PFSK-1 (cell line): ENCODE measurements at regions not wholly inside any gene's neighbourhood (a gene's known extent, or its start where the extent isn't known, plus 50 kb on each side); places are given as distances from the start of the nearest gene placed in this dataset.

Experiments
- FOXP2 ChIP-seq: optimal IDR thresholded peaks from 2 replicates; pipeline ENCODE3; 2011; ENCODE audit warnings: borderline replicate concordance, control low read depth, inconsistent platforms; ENCODE audit not compliant: insufficient read depth; ENCODE audit errors: extremely low read length, extremely low read depth
- POLR2AphosphoS5 ChIP-seq: IDR thresholded peaks from 2 replicates; pipeline ENCODE4 v1.6.1; 2012; ENCODE audit warnings: low read depth, mild to moderate bottlenecking, control low read depth, low read length, moderate library complexity
- SIN3A ChIP-seq: IDR thresholded peaks from 2 replicates; pipeline ENCODE4 v1.6.1; 2012; ENCODE audit warnings: mild to moderate bottlenecking, low read length, moderate library complexity, borderline replicate concordance; ENCODE audit not compliant: insufficient read depth
- TAF1 ChIP-seq: IDR thresholded peaks from 2 replicates; pipeline ENCODE4 v1.6.1; 2012; ENCODE audit warnings: low read length, control low read depth, borderline replicate concordance; ENCODE audit not compliant: insufficient read depth
- TF ChIP-seq, protein P1 (sequence below), 2 experiments: IDR thresholded peaks; 2 replicates each; pipeline versions ENCODE4 v1.6.1 to v1.8.0; 2011 to 2012; ENCODE audit warnings: low read depth in 2 of 2, low read length in 2 of 2, control low read depth in 1 of 2, inconsistent platforms in 1 of 2, mild to moderate bottlenecking in 1 of 2, moderate library complexity in 1 of 2; ENCODE audit not compliant: insufficient read depth in 1 of 2

DNA sequence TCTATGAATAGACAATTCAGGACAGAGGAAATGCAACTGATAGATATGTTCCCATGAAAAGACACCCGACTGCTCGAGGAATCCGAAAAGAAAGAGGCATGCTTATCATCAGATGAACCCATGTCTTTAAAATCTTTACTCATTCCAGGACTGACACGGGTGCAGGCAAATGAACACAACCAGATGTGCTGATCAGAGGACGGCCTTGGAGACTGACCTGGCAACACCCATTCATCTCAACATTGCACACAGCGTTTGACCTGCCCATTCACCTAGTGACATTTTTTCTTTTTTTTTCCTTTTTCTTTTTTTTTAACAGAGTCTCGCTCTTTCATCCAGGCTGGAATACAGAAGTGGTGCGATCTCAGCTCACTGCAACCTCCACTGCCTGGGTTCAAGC lies 377.5 kb downstream of the EIPR1 start:
- TF ChIP-seq, protein P1, sequence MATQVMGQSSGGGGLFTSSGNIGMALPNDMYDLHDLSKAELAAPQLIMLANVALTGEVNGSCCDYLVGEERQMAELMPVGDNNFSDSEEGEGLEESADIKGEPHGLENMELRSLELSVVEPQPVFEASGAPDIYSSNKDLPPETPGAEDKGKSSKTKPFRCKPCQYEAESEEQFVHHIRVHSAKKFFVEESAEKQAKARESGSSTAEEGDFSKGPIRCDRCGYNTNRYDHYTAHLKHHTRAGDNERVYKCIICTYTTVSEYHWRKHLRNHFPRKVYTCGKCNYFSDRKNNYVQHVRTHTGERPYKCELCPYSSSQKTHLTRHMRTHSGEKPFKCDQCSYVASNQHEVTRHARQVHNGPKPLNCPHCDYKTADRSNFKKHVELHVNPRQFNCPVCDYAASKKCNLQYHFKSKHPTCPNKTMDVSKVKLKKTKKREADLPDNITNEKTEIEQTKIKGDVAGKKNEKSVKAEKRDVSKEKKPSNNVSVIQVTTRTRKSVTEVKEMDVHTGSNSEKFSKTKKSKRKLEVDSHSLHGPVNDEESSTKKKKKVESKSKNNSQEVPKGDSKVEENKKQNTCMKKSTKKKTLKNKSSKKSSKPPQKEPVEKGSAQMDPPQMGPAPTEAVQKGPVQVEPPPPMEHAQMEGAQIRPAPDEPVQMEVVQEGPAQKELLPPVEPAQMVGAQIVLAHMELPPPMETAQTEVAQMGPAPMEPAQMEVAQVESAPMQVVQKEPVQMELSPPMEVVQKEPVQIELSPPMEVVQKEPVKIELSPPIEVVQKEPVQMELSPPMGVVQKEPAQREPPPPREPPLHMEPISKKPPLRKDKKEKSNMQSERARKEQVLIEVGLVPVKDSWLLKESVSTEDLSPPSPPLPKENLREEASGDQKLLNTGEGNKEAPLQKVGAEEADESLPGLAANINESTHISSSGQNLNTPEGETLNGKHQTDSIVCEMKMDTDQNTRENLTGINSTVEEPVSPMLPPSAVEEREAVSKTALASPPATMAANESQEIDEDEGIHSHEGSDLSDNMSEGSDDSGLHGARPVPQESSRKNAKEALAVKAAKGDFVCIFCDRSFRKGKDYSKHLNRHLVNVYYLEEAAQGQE (IDR thresholded peaks at IDR 0.05; ENCODE audit: insufficient read depth in 1 of 2, low read depth in 2 of 2, low read length in 2 of 2), result no peak
- TF ChIP-seq TAF1, result no peak
- no peak for TF ChIP-seq FOXP2

DNA sequence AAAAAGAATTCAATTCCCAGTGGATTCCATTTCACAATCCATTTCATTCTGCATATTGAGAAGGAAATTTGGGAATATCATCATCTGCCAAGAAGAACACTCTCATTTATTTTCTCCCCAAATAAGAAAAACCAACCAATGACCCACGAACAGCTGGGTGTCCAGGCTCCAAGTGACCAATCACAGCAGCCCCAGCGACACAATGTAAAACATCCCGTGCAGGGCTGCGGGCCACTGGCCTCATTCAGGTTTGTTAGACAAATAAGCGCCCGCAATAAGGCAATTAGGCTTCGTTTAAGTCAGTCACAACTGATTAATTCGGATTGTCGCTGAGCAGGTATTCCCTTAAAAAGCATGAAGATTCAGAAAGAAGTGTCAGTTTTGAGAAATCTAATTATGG lies 378.6 kb downstream of the EIPR1 start:
- no peak for TF ChIP-seq TAF1
- no peak for TF ChIP-seq FOXP2
- TF ChIP-seq, protein P1 (IDR thresholded peaks at IDR 0.05; ENCODE audit: insufficient read depth in 1 of 2, low read depth in 2 of 2, low read length in 2 of 2), result no peak
- no peak for TF ChIP-seq SIN3A
- TF ChIP-seq POLR2AphosphoS5, result no peak

DNA sequence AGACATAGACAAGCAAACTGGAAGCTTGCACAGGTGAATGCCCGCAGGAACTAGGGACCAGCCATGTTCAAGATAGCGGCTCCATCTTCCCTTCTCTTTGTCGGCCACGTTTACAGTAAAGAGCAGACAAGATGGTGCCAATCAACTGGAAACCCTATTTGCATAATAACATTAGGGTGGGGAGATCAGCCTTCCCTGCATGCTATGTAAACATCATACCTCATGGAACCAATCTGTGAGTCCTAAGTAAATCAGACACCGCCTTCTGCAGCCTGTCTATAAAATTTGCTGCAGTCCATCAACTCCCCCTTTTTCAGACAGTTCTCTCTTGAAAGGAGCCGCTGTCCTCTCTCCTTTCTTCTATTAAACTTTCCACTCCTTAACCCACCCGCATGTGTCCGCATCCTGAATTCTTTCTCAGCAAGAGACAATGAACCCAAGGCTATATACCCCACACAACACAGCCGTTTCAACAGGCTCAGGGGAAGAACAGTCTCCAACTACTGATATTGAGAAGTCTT lies 384.4 kb downstream of the EIPR1 start:
- TF ChIP-seq, protein P1 (IDR thresholded peaks at IDR 0.05; ENCODE audit: insufficient read depth in 1 of 2, low read depth in 2 of 2, low read length in 2 of 2), result no peak
- no peak for TF ChIP-seq FOXP2
- TF ChIP-seq TAF1, result no peak
- no peak for TF ChIP-seq POLR2AphosphoS5
- no peak for TF ChIP-seq SIN3A

DNA sequence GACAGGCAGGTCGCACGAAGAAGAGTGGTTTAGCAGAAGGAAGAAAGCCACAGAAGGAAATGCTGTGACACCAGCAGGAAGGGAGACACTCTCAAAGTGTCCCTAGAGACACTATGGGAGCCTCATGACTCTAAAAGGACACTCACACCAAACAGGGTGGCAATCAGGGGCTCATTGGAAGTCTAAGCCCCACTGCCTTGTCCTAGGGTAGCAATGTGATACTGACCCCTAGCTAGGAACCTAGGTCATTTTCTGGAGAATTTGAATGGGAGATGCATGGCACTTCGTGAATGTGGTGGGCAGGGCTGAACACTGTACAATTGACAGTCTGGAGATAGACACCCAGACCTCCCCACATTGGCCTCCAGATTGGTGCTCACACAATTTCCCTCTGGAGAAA lies 385.0 kb downstream of the EIPR1 start:
- TF ChIP-seq SIN3A, result no peak
- TF ChIP-seq TAF1, result no peak
- TF ChIP-seq, protein P1 (IDR thresholded peaks at IDR 0.05; ENCODE audit: insufficient read depth in 1 of 2, low read depth in 2 of 2, low read length in 2 of 2), result no peak
- no peak for TF ChIP-seq POLR2AphosphoS5
- TF ChIP-seq FOXP2, result no peak

GRCh38 chr2:2985020-2985419 lies 392.6 kb downstream of the EIPR1 start:
- TF ChIP-seq SIN3A (no peak), FOXP2 (no peak)
